PC-3 (cell line): ENCODE measurements at regions not wholly inside any gene's neighbourhood (a gene's known extent, or its start where the extent isn't known, plus 50 kb on each side); places are given as distances from the start of the nearest gene placed in this dataset.

Experiments used
- EZH2 ChIP-seq: fragments of 300-600 bp; sonication (generic); IDR thresholded peaks from one replicate; pipeline ENCODE4 v1.6.1; 2017; ENCODE audit warnings: antibody characterized with exemption, mild to moderate bottlenecking, low read length; ENCODE audit not compliant: unreplicated experiment
- EZH2phosphoT487 ChIP-seq: fragments of 300-600 bp; sonication (generic); IDR thresholded peaks from 2 replicates; pipeline ENCODE4 v1.6.1; 2018; ENCODE audit warnings: mild to moderate bottlenecking, antibody characterized with exemption, low read length, borderline replicate concordance
- TF ChIP-seq, protein P1 (sequence below): fragments of 300-600 bp; sonication (generic); conservative IDR thresholded peaks from 2 replicates; pipeline ENCODE4 v1.5.1; 2017; ENCODE audit warnings: antibody characterized with exemption, low read depth, mild to moderate bottlenecking, low read length

DNA sequence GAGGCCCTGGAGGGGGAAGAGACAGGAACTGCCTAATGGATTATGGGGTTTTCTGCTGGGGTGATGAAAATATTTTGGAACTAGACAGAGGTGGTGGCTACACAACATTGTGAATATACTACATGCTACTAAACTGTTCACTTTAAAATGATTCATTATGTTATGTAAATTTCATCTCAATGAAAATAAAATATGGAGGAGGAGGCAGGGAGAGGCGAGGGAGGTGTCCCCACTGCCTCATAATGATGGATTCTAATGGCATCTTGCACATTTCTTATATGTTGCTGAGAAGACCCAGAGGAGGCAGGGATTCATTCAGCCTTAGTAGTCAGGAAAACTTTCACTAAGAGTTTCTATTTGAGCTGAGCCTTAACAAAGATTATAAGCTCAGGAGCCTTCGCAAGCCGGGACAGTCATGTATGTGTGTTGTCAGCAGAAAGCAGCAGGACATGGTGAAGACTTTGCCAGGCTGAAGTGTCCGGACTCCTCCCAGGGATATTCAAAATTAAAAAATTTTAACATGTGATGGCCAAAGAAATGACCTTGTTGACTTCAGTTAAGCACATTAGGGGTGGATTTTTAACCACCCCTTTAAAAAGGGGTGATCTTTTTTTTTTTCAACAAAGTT is 158.6 kb upstream of the PCSK2 start:
- TF ChIP-seq, protein P1, sequence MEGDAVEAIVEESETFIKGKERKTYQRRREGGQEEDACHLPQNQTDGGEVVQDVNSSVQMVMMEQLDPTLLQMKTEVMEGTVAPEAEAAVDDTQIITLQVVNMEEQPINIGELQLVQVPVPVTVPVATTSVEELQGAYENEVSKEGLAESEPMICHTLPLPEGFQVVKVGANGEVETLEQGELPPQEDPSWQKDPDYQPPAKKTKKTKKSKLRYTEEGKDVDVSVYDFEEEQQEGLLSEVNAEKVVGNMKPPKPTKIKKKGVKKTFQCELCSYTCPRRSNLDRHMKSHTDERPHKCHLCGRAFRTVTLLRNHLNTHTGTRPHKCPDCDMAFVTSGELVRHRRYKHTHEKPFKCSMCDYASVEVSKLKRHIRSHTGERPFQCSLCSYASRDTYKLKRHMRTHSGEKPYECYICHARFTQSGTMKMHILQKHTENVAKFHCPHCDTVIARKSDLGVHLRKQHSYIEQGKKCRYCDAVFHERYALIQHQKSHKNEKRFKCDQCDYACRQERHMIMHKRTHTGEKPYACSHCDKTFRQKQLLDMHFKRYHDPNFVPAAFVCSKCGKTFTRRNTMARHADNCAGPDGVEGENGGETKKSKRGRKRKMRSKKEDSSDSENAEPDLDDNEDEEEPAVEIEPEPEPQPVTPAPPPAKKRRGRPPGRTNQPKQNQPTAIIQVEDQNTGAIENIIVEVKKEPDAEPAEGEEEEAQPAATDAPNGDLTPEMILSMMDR: no peak
- TF ChIP-seq EZH2phosphoT487: no peak
- no peak for TF ChIP-seq EZH2
